Adrenal gland (tissue), 5 donors: ENCODE measurements at regions not wholly inside any gene's neighbourhood (a gene's known extent, or its start where the extent isn't known, plus 50 kb on each side); places are given as distances from the start of the nearest gene placed in this dataset.

Experiments
- CTCF ChIP-seq, 6 experiments: fragments of 450-650 bp in 4 of 6; fragments of 200-600 bp in 2 of 6; sonication (generic) in 1 of 6; IDR thresholded peaks; 1 replicate in 5 of 6; 2 replicates in 1 of 6; pipeline versions ENCODE4 v1.5.1 to v1.8.0; 2016 to 2021; ENCODE audit warnings: antibody characterized with exemption in 6 of 6, mild to moderate bottlenecking in 2 of 6, moderate library complexity in 1 of 6
- POLR2A ChIP-seq, 2 donors: fragments of 450-650 bp; IDR thresholded peaks; one replicate each; pipeline ENCODE4 v1.6.1; 2017; ENCODE audit warnings: antibody characterized with exemption in 2 of 2, mild to moderate bottlenecking in 2 of 2, moderate library complexity in 1 of 2
- donor health status: DM: no; HTN: no; CAD: no.

GRCh38 chr15:61339516-61339915, 110.4 kb upstream of the RORA start:
- no peak for TF ChIP-seq CTCF (IDR thresholded peaks at IDR 0.05)
- no peak for TF ChIP-seq POLR2A (IDR thresholded peaks at IDR 0.05)
